ENCODE measurements at regions not wholly inside any gene's neighbourhood (a gene's known extent, or its start where the extent isn't known, plus 50 kb on each side); places are given as distances from the start of the nearest gene placed in this dataset.
"Not testable (repeated sequence)": the region's sequence is repeated elsewhere in the genome, so short reads cannot be mapped to it uniquely, and the experiment has no call there.

DNA sequence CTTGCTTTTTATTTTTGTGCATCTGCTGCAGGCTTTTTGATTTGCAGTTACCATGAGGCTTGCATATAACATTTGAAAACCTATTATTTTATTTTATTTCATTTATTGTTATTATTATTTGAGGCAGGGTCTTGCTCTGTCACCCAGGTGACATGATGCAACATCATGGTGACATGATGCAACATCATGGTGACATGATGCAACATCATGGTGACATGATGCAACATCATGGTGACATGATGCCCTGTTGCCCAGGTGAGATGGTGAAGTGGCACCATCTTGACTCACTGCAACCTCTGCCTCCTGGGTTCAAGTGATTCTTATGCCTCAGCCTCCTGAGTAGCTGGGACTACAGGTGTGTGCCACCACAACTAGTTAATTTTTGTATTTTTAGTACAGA, 244.5 kb upstream of the CTBP2 start:
- DNase-seq, H3K4me1 Mint-ChIP-seq, H3K27ac Mint-ChIP-seq, H3K4me3 Mint-ChIP-seq, H3K27me3 Mint-ChIP-seq, H3K36me3 Mint-ChIP-seq, H3K9me3 Mint-ChIP-seq, CTCF ChIA-PET: not testable (repeated sequence)

DNA sequence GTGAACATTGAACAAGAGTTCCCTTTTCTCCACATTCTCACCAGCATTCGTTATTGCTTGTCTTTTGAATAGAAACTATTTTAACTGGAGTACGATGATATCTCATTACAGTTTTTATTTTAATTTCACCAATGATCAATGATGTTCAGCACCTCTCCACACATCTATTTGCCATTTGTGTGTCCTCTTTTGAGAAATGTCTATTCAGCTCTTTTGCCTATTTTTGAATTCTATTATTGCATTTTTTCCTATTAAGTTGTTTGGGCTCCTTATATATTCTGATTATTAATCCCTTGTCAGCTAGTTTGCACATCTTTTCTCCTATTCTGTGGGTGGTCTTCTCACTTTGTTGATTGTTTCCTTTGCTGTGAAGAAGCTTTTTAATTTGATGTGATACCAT, 241.1 kb upstream of the CTBP2 start:
- H3K4me1 Mint-ChIP-seq = no peaks in the 10 kb centered on the region
- CTCF ChIA-PET = no interaction called here
- no peaks in the 10 kb centered on the region for H3K36me3 Mint-ChIP-seq
- DNase-seq = no peak
- H3K27ac Mint-ChIP-seq = no peak overlapping the region
- no peaks in the 10 kb centered on the region for H3K27me3 Mint-ChIP-seq
- no peaks in the 10 kb centered on the region for H3K9me3 Mint-ChIP-seq
- no peak overlapping the region for H3K4me3 Mint-ChIP-seq

DNA sequence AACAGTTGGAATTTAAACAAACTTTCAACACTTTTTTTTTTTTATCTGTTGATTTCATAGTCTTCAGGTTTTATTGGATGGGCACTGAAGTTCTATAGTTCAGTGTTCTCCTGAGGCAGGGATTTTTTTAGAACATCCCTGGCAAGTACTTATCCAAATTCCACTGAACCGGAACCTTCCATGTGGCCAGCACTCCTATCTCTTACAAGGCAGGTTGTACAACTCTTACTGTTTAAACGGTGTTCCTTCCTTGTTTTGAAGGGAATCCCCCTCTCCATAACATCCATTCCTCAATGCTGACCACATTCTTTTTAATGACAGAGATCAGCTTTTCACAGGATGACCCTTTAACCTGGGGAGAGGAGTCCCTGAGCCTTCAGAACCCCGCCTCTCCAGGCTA, 238.9 kb upstream of the CTBP2 start:
- DNase-seq = no peak
- Mint-ChIP-seq H3K4me3 (no peak overlapping the region), H3K36me3 (no peaks in the 10 kb centered on the region), H3K27ac (no peak overlapping the region), H3K4me1 (no peaks in the 10 kb centered on the region), H3K27me3 (no peaks in the 10 kb centered on the region), H3K9me3 (no peaks in the 10 kb centered on the region)
- CTCF ChIA-PET = no interaction called here

DNA sequence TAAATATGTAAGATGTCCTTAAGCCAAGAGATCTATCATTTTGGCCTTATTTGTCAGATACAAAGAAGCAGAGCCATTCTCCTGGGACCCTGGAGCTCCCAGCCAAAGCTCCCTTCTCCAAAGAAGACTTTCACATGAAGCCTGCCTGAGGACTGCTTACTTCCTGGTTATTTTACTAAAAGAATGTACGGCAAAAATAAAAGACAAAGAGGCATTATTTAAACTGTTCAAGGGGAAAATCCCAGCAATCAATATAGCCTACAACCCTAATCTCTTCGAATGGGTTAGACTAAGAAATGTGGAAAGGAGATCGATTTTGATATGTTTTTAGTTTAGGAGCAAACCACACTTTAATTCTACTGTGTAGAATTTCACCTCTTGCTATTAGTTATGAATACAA, 237.9 kb upstream of the CTBP2 start:
- Mint-ChIP-seq H3K4me3 (no peak overlapping the region), H3K4me1 (no peaks in the 10 kb centered on the region), H3K27me3 (no peaks in the 10 kb centered on the region), H3K9me3 (no peaks in the 10 kb centered on the region), H3K27ac (no peak overlapping the region), H3K36me3 (no peaks in the 10 kb centered on the region)
- no peak for DNase-seq
- CTCF ChIA-PET = no interaction called here

DNA sequence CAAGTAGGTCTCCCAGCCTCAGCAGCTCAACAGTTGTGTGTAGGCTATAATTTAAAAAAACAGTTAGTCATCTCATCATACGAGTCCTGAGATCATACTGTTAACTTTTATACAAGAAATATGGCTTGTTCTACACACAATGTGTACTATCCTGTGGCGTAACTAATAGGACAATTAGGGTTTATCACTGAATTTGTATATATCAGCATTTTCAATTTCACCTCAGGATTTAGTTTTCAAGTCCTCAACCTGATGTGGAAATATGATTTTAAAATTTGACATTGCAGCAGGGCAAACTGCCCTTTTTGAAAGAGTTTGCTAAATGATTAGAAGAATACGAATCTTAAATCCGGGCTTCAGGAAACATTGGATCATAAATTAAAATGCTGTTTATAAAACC, 237.2 kb upstream of the CTBP2 start:
- no peaks in the 10 kb centered on the region for H3K36me3 Mint-ChIP-seq
- CTCF ChIA-PET = no interaction called here

DNA sequence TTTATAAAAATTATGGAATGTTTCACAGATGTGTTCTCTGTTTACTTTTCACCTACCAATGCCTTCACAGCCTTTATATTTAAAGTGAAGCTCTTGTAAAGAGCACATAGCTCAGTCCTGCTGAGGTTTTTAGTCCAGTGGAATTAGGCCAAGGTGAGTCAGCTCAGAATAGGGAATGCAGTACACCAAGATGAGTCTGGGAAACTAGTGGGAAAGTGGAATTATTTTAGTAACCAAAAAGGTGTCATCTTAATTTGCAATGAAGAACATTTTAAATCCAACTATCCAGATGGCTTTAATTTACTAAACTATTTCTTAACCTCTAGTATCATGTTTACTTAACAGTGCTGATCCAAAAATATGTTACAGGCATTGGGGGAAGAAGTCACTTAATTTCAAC, 236.3 kb upstream of the CTBP2 start:
- Mint-ChIP-seq H3K9me3 (peaks cover 3% of the 10 kb centered on the region), H3K36me3 (no peaks in the 10 kb centered on the region), H3K4me3 (no peak overlapping the region), H3K27ac (no peak overlapping the region), H3K4me1 (no peaks in the 10 kb centered on the region), H3K27me3 (no peaks in the 10 kb centered on the region)
- CTCF ChIA-PET = no interaction called here
- no peak for DNase-seq

More for the DNA sequence above, 237.2 kb upstream of the CTBP2 start:
- H3K27me3 Mint-ChIP-seq = no peaks in the 10 kb centered on the region
- H3K4me1 Mint-ChIP-seq = no peaks in the 10 kb centered on the region
- no peak overlapping the region for H3K27ac Mint-ChIP-seq
- no peaks in the 10 kb centered on the region for H3K9me3 Mint-ChIP-seq
- no peak overlapping the region for H3K4me3 Mint-ChIP-seq
- DNase-seq = no peak

DNA sequence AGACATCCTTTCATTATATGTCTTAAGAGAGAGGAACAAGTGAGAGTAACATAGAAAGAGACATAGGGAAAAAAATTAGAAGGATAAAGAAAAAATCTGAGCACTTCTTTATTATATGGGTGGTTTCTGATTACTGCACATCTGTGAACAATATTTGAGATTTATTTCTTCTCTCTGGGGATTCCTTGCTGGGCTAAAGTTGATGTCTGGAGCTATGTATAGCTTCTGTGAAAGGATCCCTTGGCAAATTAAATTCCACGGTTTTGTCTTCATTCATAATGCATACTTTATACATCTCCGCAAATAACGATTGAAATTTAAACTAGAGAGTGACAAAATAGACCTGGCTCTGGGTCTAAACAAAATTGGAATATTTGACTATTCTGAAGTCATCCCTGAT, 232.2 kb upstream of the CTBP2 start:
- no peaks in the 10 kb centered on the region for H3K27me3 Mint-ChIP-seq
- no peaks in the 10 kb centered on the region for H3K4me1 Mint-ChIP-seq
- H3K9me3 Mint-ChIP-seq = peaks cover 8% of the 10 kb centered on the region
- H3K36me3 Mint-ChIP-seq = no peaks in the 10 kb centered on the region
- CTCF ChIA-PET = no interaction called here
- no peak overlapping the region for H3K4me3 Mint-ChIP-seq
- DNase-seq = no peak
- no peak overlapping the region for H3K27ac Mint-ChIP-seq

DNA sequence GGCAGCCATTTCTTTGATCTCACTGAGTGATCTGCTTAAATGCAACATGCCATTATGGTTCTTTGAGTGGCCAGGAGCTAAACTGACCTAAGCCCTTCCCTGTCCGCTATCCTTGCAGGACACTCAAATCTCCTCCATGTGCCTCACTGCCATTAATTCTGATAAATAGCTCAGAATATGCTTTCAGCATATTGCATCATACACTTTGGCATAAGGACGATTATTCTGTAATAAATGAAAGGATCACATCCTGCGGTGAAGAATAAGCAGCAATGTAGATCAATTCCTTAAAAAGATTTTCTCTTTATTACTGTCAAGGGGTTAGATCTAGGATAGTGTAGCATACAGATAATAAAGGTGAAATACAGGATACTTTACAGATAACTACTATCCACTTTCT, 231.8 kb upstream of the CTBP2 start:
- Mint-ChIP-seq H3K27ac (no peak overlapping the region), H3K9me3 (peaks cover 8% of the 10 kb centered on the region), H3K4me3 (no peak overlapping the region), H3K4me1 (no peaks in the 10 kb centered on the region), H3K36me3 (no peaks in the 10 kb centered on the region), H3K27me3 (no peaks in the 10 kb centered on the region)
- no peak for DNase-seq
- CTCF ChIA-PET = no interaction called here

DNA sequence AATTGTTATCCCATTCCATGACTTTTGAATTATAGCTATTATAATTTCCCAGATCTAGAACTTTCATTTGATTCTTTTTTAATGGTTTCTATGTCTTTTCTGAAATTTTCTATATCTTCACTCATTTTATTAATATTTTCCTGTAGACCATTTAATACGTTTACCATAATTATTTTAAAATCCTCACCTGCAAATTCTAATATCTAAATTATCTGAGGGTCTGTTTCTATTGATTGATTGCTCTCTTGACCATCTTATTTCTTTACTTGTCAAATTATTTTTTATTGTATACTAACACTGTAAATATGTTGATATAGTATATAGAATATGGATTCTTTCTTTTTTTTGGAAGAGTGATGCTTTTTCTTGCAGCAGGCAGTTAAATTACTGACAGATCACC, 229.3 kb upstream of the CTBP2 start:
- Mint-ChIP-seq H3K4me1 (no peaks in the 10 kb centered on the region), H3K36me3 (no peaks in the 10 kb centered on the region), H3K9me3 (peaks cover 8% of the 10 kb centered on the region), H3K27ac (no peak overlapping the region), H3K27me3 (no peaks in the 10 kb centered on the region), H3K4me3 (no peak overlapping the region)
- CTCF ChIA-PET = no interaction called here
- no peak for DNase-seq

DNA sequence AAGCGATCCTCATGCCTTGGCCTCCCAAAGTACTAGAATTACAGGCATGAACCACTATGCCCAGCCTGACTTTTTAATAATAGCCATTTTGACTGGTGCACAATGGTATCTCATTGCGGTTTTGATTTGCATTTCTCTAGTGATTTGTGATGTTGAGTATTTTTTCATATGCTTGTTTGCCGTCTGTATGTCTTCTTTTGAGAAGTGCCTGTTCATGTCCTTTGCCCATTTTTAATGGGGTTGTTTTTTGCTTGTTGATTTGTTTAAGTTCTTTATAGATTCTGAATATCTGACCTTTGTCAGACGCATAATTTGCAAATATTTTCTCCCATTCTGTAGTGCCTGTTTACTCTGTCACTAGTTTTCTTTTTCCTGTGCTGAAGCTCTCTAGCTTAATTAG, 219.2 kb upstream of the CTBP2 start:
- Mint-ChIP-seq H3K27me3 (no peaks in the 10 kb centered on the region), H3K4me1 (no peaks in the 10 kb centered on the region), H3K9me3 (peaks cover 4% of the 10 kb centered on the region), H3K36me3 (no peaks in the 10 kb centered on the region), H3K27ac (no peak overlapping the region), H3K4me3 (no peak overlapping the region)
- no peak for DNase-seq
- CTCF ChIA-PET = no interaction called here

DNA sequence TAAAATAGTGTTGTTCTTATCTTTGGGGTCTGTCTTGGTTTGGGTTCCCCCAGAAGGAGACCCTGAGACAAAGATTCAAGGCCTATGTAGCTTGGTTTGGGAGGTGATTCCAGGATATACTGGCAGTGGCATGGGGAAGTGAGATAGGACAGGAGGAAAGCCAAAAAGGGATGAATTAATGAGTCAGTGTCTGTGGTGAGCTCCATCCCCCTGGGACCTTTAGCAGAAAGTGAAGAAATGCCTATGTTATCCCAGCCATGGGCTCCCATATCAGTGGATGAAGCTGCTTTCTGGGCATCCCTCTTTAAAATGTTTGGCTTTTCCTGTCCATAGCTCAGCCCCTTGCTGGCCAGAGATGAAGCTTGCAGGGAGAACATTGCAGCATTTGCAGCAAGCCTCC, 217.0 kb upstream of the CTBP2 start:
- Mint-ChIP-seq H3K9me3 (peaks cover 4% of the 10 kb centered on the region), H3K27me3 (no peaks in the 10 kb centered on the region), H3K4me1 (no peaks in the 10 kb centered on the region), H3K36me3 (no peaks in the 10 kb centered on the region), H3K4me3 (no peak overlapping the region), H3K27ac (no peak overlapping the region)
- DNase-seq = no peak
- CTCF ChIA-PET = no interaction called here

DNA sequence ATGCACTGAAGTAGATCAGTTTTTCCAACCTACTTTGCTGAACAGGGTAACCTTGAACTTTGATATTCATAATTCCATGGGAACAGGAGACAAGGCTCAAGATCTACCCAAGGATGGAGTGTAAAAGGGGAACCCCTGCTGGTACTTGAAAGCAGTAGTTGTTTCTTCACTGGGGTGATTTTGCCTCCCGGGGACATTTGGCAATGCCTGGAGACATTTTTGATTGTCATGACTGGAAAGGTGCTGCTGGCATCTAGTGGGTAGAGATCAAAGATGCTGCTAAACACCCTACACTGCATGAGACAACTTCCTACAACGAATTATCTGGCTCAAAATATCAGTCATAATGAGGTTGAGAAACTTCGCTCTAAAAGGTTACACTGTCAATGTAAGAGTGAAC, 214.8 kb upstream of the CTBP2 start:
- Mint-ChIP-seq H3K27ac (no peak overlapping the region), H3K36me3 (no peaks in the 10 kb centered on the region), H3K27me3 (no peaks in the 10 kb centered on the region), H3K9me3 (peaks cover 4% of the 10 kb centered on the region), H3K4me3 (no peak overlapping the region), H3K4me1 (no peaks in the 10 kb centered on the region)
- DNase-seq = no peak
- CTCF ChIA-PET = no interaction called here

DNA sequence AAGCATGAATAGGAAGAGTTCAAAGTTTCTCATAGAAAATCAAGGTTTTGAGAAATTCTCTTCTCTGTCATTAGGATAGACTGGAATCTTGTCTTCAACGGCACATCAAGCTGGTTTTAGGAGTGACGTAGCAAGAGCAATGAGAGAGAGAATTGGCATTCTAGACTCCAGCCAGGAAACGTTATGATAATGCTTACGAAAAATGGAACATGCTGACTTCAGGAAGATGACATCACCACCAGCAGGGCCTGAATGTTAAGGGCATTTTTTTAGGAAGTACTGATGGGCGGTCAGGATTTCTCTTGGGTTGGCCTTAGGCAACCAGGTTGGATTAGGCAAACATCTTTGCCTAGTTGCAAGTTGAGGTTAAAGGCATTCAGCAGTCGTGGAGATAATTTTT, 213.2 kb upstream of the CTBP2 start:
- Mint-ChIP-seq H3K4me3 (no peak overlapping the region), H3K27me3 (no peaks in the 10 kb centered on the region), H3K4me1 (no peaks in the 10 kb centered on the region), H3K36me3 (no peaks in the 10 kb centered on the region), H3K9me3 (no peaks in the 10 kb centered on the region), H3K27ac (no peak overlapping the region)
- CTCF ChIA-PET = no interaction called here
- DNase-seq = no peak

DNA sequence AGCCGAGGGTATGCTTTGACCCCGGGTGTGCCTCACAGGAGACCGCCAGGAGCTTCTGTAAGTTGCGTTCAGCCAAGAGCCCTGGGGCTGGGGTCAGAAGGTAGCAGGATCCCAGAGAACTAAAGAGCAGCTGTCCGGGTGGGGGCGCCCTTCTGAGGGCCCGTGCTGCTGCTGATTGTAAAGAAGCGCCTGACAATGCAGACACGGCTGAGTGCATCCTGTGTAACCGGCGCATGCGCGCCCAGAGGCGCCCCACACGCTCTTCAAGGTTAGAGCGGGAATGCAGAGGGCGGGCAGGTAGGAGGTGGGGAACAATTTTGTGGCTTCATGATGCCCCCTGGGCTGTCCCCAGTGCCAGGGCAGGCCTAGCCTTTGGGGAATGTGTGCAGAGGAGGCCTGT, 210.2 kb upstream of the CTBP2 start:
- Mint-ChIP-seq H3K4me1 (no peaks in the 10 kb centered on the region), H3K36me3 (no peaks in the 10 kb centered on the region), H3K4me3 (no peak overlapping the region), H3K27ac (no peak overlapping the region), H3K9me3 (no peaks in the 10 kb centered on the region), H3K27me3 (no peaks in the 10 kb centered on the region)
- no peak for DNase-seq
- CTCF ChIA-PET = no interaction called here

DNA sequence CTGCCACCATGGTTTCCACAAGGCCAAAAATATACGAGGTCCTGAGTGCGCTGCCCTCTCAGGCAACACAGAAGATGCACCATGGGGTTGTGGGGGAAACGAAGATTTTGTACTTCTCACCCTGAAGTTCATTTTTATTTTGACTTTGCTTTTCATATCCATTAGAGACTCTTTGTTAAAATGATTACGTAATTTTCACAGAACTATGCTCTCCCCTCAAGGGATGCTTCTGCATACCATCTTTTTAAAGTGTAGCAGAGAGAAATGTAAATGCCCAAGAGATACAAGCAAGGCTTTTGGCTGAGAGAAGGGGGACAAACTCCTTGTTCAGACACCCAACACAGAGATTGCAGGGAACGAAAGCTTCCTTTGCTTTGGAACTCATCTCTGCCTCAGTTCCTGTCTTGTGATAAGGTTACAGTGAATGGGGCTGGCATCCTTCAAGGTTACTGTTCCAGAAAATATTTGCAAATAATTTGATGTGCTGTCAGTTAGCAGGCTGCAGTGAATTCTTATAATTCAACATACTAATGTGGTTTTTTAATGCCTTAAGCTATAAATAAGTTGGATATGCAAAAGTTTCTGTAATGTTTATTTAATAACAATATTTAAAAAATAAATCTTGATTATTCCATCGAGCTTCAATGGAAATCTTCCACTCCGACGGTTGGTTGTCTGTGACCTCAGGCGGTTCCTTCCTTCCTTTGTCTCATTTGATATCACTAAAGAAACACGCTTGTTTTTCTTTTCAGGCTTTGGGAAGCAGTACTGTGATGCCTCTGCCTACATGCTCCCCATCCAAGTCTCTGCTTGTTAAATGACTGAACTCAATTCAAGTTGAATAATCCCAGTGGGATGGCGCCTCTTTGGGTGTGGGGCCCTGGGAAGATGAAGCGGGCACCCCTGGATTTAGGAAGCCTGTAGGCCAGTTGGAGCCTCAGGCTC, 209.3 kb upstream of the CTBP2 start:
- Mint-ChIP-seq H3K9me3 (no peaks in the 10 kb centered on the region), H3K4me1 (no peaks in the 10 kb centered on the region), H3K36me3 (no peaks in the 10 kb centered on the region), H3K27me3 (no peaks in the 10 kb centered on the region), H3K27ac (no peak overlapping the region), H3K4me3 (no peak overlapping the region)
- no peak for DNase-seq
- CTCF ChIA-PET = no interaction called here

DNA sequence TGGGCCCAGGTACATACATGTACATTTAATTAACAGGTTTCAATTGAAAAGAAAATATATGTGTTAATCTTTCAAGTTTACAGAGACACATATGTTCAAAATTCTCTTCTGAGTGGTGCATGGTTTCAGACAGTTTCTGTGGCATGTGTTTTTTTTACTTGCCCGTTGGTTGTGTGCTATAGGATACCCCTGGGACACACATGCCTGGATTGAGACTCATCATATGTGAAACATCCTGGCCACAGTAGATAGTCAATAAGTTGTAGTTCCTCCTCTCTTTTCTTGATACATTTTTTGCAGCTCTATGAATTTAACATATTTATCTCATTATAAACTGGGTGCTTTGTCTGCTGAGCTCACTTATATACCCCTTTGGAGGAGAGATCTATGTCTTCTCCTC, 207.8 kb upstream of the CTBP2 start:
- Mint-ChIP-seq H3K9me3 (no peaks in the 10 kb centered on the region), H3K27ac (no peak overlapping the region), H3K4me1 (no peaks in the 10 kb centered on the region), H3K27me3 (no peaks in the 10 kb centered on the region), H3K4me3 (no peak overlapping the region), H3K36me3 (no peaks in the 10 kb centered on the region)
- DNase-seq = no peak
- CTCF ChIA-PET = no interaction called here

Measured in activated naive CD4-positive, alpha-beta T cell treated with anti-CD3 and anti-CD28 coated beads, Interleukin-2, amount 10 ng/mL, durations not matched to agents 7 days and 5 days (primary cell).